HEK293 (cell line): ENCODE measurements at regions not wholly inside any gene's neighbourhood (a gene's known extent, or its start where the extent isn't known, plus 50 kb on each side); places are given as distances from the start of the nearest gene placed in this dataset.
A peak's percentile ranks its signal among the peaks of the same experiment; 100 is the strongest.

ENCODE experiments used
- CTCF ChIA-PET: fragments of 350-600 bp; formaldehyde crosslinking; extraction: SDS; loops from one replicate; lab custom pipeline; 2021; ENCODE audit warnings: antibody characterized with exemption; lab: Yijun Ruan, JAX
- POLR2A ChIA-PET: fragments of 300-600 bp; formaldehyde crosslinking; extraction: SDS; loops from one replicate; lab custom pipeline; 2020; ENCODE audit warnings: antibody characterized with exemption, inconsistent platforms; lab: Yijun Ruan, JAX
- H3K27ac ChIP-seq: fragments of 200-500 bp; sonication (Bioruptor generic); 2 replicates; pipeline ENCODE4 v1.5.1; 2014; ENCODE audit warnings: low read depth, low read length, control low read depth, inconsistent platforms; ENCODE audit errors: extremely low read depth
- H3K36me3 ChIP-seq, 2 experiments: fragments of 200-500 bp in 1 of 2; sonication (Bioruptor generic) in 1 of 2; 1 replicate in 1 of 2; 2 replicates in 1 of 2; pipeline ENCODE4 v1.5.1; 2014 to 2017; ENCODE audit warnings: inconsistent platforms in 2 of 2, low read length in 2 of 2; ENCODE audit not compliant: control insufficient read depth in 2 of 2, insufficient read depth in 1 of 2
- H3K4me1 ChIP-seq: fragments of 200-500 bp; sonication (Bioruptor generic); 2 replicates; pipeline ENCODE4 v1.5.1; 2014; ENCODE audit warnings: mild to moderate bottlenecking, low read length, inconsistent platforms; ENCODE audit not compliant: control insufficient read depth, insufficient read depth
- H3K4me3 ChIP-seq: 2 replicates; pipeline ENCODE4 v1.5.1; 2011; ENCODE audit warnings: low read depth, mild to moderate bottlenecking, control low read depth, low read length, moderate library complexity
- H3K9me3 ChIP-seq: fragments of 200-500 bp; sonication (Bioruptor generic); 2 replicates; pipeline ENCODE4 v1.5.1; 2014; ENCODE audit warnings: low read depth, low read length, inconsistent platforms; ENCODE audit not compliant: control insufficient read depth, insufficient read depth
- GLI2 ChIP-seq: fragments of 450-650 bp; formaldehyde crosslinking; IDR thresholded peaks from 2 replicates; pipeline ENCODE4; 2017; ENCODE audit warnings: missing biosample characterization, missing genetic modification characterization, low read depth, borderline replicate concordance
- GLIS1 ChIP-seq: fragments of 450-650 bp; formaldehyde crosslinking; IDR thresholded peaks from 2 replicates; pipeline ENCODE4 v1.5.1; 2016; ENCODE audit warnings: missing biosample characterization, missing genetic modification characterization
- OSR2 ChIP-seq: fragments of 450-650 bp; formaldehyde crosslinking; IDR thresholded peaks from 2 replicates; pipeline ENCODE4 v1.5.1; 2016; ENCODE audit warnings: missing biosample characterization, missing genetic modification characterization
- OVOL3 ChIP-seq: fragments of 450-650 bp; formaldehyde crosslinking; IDR thresholded peaks from 2 replicates; pipeline ENCODE4 v1.5.1; 2016; ENCODE audit warnings: missing biosample characterization, missing genetic modification characterization
- RBAK ChIP-seq: fragments of 450-650 bp; formaldehyde crosslinking; IDR thresholded peaks from 2 replicates; pipeline ENCODE4 v1.5.1; 2016; ENCODE audit warnings: missing biosample characterization, missing genetic modification characterization
- SALL2 ChIP-seq: fragments of 450-650 bp; formaldehyde crosslinking; IDR thresholded peaks from 2 replicates; pipeline ENCODE4 v1.5.0; 2017; ENCODE audit warnings: missing biosample characterization, mild to moderate bottlenecking, missing genetic modification characterization, borderline replicate concordance
- SETDB1 ChIP-seq: IDR thresholded peaks from one replicate; pipeline ENCODE4 v1.6.1; 2017; ENCODE audit warnings: mild to moderate bottlenecking, low read length, moderate library complexity, mixed read lengths; ENCODE audit not compliant: insufficient read length
- TRIM28 ChIP-seq: IDR thresholded peaks from 2 replicates; pipeline ENCODE4 v1.6.1; 2011; ENCODE audit warnings: low read length, control low read depth, borderline replicate concordance
- ZBTB17 ChIP-seq: fragments of 450-650 bp; formaldehyde crosslinking; IDR thresholded peaks from 2 replicates; pipeline ENCODE4 v1.5.1; 2016; ENCODE audit warnings: missing biosample characterization, missing genetic modification characterization
- ZBTB44 ChIP-seq: fragments of 450-650 bp; IDR thresholded peaks from 2 replicates; pipeline ENCODE4 v1.5.1; 2018; ENCODE audit warnings: missing biosample characterization, mild to moderate bottlenecking, missing genetic modification characterization
- ZFHX2 ChIP-seq: fragments of 450-650 bp; formaldehyde crosslinking; conservative IDR thresholded peaks from 2 replicates; pipeline ENCODE4 v1.5.1; 2016; ENCODE audit warnings: missing biosample characterization, missing genetic modification characterization
- ZIC2 ChIP-seq: fragments of 450-650 bp; formaldehyde crosslinking; IDR thresholded peaks from 2 replicates; pipeline ENCODE4 v1.5.1; 2016; ENCODE audit warnings: missing biosample characterization, missing genetic modification characterization
- ZNF114 ChIP-seq: fragments of 450-650 bp; formaldehyde crosslinking; IDR thresholded peaks from 2 replicates; pipeline ENCODE4 v1.5.0; 2017; ENCODE audit warnings: missing biosample characterization, missing genetic modification characterization
- ZNF146 ChIP-seq: fragments of 450-650 bp; formaldehyde crosslinking; IDR thresholded peaks from 2 replicates; pipeline ENCODE4 v1.5.1; 2016; ENCODE audit warnings: missing biosample characterization, missing genetic modification characterization
- ZNF184 ChIP-seq: fragments of 450-650 bp; IDR thresholded peaks from 2 replicates; pipeline ENCODE4 v1.5.1; 2018; ENCODE audit warnings: missing biosample characterization, mild to moderate bottlenecking, missing genetic modification characterization
- ZNF24 ChIP-seq: fragments of 450-650 bp; formaldehyde crosslinking; IDR thresholded peaks from 2 replicates; pipeline ENCODE4 v1.5.1; 2016; ENCODE audit warnings: missing biosample characterization, missing genetic modification characterization
- ZNF248 ChIP-seq: fragments of 450-650 bp; formaldehyde crosslinking; IDR thresholded peaks from 2 replicates; pipeline ENCODE4 v1.5.1; 2017; ENCODE audit warnings: missing biosample characterization, missing genetic modification characterization
- ZNF394 ChIP-seq: fragments of 450-650 bp; formaldehyde crosslinking; IDR thresholded peaks from 2 replicates; pipeline ENCODE4 v1.5.1; 2016; ENCODE audit warnings: missing biosample characterization, missing genetic modification characterization, mild to moderate bottlenecking, moderate library complexity, borderline replicate concordance
- ZNF416 ChIP-seq: fragments of 450-650 bp; formaldehyde crosslinking; IDR thresholded peaks from 2 replicates; pipeline ENCODE4 v1.5.1; 2016; ENCODE audit warnings: missing biosample characterization, missing genetic modification characterization
- ZNF596 ChIP-seq: fragments of 450-650 bp; IDR thresholded peaks from 2 replicates; pipeline ENCODE4 v1.5.0; 2018; ENCODE audit warnings: missing biosample characterization, mild to moderate bottlenecking, missing genetic modification characterization, moderate library complexity
- ZNF658 ChIP-seq: fragments of 450-650 bp; formaldehyde crosslinking; IDR thresholded peaks from 2 replicates; pipeline ENCODE4; 2016; ENCODE audit warnings: missing biosample characterization, missing genetic modification characterization
- ZNF664 ChIP-seq: fragments of 450-650 bp; formaldehyde crosslinking; IDR thresholded peaks from 2 replicates; pipeline ENCODE4 v1.5.1; 2016; ENCODE audit warnings: missing biosample characterization, missing genetic modification characterization
- ZNF701 ChIP-seq: fragments of 450-650 bp; formaldehyde crosslinking; IDR thresholded peaks from 2 replicates; pipeline ENCODE4 v1.5.1; 2016; ENCODE audit warnings: missing biosample characterization, missing genetic modification characterization
- TF ChIP-seq, protein P1 (sequence below): fragments of 450-650 bp; formaldehyde crosslinking; IDR thresholded peaks from 2 replicates; pipeline ENCODE4 v1.5.1; 2017; ENCODE audit warnings: missing biosample characterization, mild to moderate bottlenecking, missing genetic modification characterization, moderate library complexity
- TF ChIP-seq, protein P2 (sequence below): fragments of 450-650 bp; formaldehyde crosslinking; IDR thresholded peaks from 2 replicates; pipeline ENCODE4 v1.5.1; 2016; ENCODE audit warnings: missing biosample characterization, missing genetic modification characterization
- TF ChIP-seq, protein P3 (sequence below): fragments of 450-650 bp; formaldehyde crosslinking; optimal IDR thresholded peaks from 2 replicates; pipeline ENCODE3; 2016; ENCODE audit warnings: missing biosample characterization, mild to moderate bottlenecking, missing genetic modification characterization

DNA sequence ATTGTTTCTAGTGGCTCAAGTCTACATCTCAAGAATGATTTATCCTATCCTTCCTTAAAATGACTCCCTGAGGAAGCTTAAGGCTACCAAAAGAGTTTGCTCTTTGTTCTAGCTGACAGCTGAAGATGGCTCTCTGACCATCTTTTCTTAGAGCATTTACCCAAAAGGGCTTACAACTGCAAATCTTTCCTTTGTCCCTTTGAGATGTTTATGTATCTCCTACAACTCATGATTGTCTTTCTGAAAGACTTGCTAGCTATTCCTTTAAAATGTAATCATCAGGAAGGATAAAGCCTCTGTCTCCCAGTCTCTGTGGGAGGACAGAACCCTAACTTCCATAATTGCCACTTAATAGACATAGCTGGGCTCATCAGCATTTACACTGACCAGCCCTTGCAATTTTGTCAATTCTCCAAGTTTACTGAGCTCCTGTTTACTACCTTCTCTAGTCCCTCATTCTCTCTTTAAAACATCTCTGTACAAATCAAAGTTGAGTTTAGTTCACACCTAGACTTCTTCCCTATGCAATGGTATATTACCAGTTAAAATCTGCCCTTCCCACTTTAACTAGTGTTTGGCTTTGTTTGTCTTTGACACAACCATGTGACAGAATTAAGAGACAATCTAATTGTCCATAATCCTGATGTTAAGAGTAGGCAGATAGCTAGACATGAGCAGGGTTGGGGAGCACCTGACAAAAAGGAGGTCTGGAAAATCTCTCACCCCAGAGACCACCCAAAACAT lies 188.2 kb downstream of the PTH2R start:
- no peaks in the 10 kb centered on the region for H3K9me3 ChIP-seq
- no peaks in the 10 kb centered on the region for H3K36me3 ChIP-seq
- no peak overlapping the region for H3K4me3 ChIP-seq
- no peak overlapping the region for H3K27ac ChIP-seq
- ChIA-PET POLR2A (no interaction called here), CTCF (interaction anchor here (0.6 kb wide), 1 partner anchor 1624 kb away, joined by 3 read pairs; no protein-coding TSS in a partner anchor)
- TF ChIP-seq, protein P1, sequence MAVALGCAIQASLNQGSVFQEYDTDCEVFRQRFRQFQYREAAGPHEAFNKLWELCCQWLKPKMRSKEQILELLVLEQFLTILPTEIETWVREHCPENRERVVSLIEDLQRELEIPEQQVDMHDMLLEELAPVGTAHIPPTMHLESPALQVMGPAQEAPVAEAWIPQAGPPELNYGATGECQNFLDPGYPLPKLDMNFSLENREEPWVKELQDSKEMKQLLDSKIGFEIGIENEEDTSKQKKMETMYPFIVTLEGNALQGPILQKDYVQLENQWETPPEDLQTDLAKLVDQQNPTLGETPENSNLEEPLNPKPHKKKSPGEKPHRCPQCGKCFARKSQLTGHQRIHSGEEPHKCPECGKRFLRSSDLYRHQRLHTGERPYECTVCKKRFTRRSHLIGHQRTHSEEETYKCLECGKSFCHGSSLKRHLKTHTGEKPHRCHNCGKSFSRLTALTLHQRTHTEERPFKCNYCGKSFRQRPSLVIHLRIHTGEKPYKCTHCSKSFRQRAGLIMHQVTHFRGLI (tag by site-specific recombination), result no peak
- no peak for TF ChIP-seq GLIS1 (tag by site-specific recombination)
- no peak for TF ChIP-seq ZBTB44 (tag by site-specific recombination)
- TF ChIP-seq ZFHX2 (tag by site-specific recombination), result no peak
- TF ChIP-seq ZIC2 (tag by site-specific recombination), result no peak
- no peak for TF ChIP-seq ZNF184
- no peak for TF ChIP-seq ZNF416
- no peak for TF ChIP-seq ZBTB17 (tag by site-specific recombination)
- no peak for TF ChIP-seq RBAK (tag by site-specific recombination)
- TF ChIP-seq ZNF394, result no peak
- TF ChIP-seq ZNF658 (tag by site-specific recombination), result no peak
- no peak for TF ChIP-seq ZNF24
- TF ChIP-seq ZNF248 (tag by site-specific recombination), result no peak
- no peak for TF ChIP-seq GLI2
- TF ChIP-seq ZNF596 (tag by site-specific recombination), result no peak
- TF ChIP-seq ZNF146, result no peak
- TF ChIP-seq ZNF664, result no peak
- TF ChIP-seq SALL2 (tag by site-specific recombination), result no peak
- no peak for TF ChIP-seq ZNF701 (tag by site-specific recombination)
- TF ChIP-seq OVOL3 (tag by site-specific recombination), result no peak
- no peaks in the 10 kb centered on the region for H3K4me1 ChIP-seq

DNA sequence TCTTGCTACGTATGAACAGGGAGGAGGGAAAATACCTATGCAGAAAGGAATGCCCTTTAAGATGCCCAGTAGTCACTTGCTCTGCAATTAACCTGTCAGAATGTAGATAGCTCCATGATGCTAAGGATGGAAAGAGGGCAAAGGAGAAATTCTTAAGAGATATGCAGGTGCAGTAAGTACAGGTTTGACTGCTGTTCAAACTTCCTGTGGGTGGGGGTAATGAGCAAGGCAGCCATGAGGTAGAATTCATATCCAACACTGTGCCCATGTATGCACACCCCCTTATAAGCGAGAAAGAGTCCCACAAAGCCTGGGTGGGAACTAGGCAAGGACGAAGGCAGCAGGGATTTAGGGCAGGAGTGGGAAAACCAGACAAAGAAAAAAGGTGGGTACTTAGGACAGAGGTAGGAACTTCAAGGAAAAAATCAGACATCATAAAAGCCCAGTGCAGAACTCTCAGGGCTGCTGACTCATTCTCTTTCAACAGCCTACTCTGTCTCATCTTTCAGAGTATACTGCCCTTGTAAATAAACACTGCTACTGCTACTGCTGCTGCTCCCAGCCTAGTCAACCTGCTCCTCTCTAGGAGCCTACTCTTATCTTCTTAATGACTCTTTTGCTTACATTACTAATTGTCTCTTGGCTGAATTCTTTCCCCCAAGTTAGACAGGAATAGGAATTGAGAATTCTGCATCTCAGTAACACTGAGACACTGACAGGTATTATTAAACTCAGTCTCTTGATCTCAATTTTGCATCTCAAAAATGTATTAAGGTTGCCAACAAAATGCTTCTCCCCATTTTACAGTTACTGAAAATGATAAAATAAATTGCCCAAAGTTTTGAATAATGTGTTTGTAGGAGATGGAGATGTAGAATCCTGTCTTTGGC lies 189.0 kb downstream of the PTH2R start:
- no peak overlapping the region for H3K4me3 ChIP-seq
- H3K9me3 ChIP-seq, result no peaks in the 10 kb centered on the region
- H3K36me3 ChIP-seq, result no peaks in the 10 kb centered on the region
- H3K4me1 ChIP-seq, result no peaks in the 10 kb centered on the region
- POLR2A ChIA-PET, result no interaction called here
- no peak overlapping the region for H3K27ac ChIP-seq
- CTCF ChIA-PET, result no interaction called here
- TF ChIP-seq OSR2 (tag by site-specific recombination), result 0 out of 2 replicates have a peak, but pooled peaks have one; percentile 24
- TF ChIP-seq ZNF114 (tag by site-specific recombination), result no peak
- TF ChIP-seq, protein P2, sequence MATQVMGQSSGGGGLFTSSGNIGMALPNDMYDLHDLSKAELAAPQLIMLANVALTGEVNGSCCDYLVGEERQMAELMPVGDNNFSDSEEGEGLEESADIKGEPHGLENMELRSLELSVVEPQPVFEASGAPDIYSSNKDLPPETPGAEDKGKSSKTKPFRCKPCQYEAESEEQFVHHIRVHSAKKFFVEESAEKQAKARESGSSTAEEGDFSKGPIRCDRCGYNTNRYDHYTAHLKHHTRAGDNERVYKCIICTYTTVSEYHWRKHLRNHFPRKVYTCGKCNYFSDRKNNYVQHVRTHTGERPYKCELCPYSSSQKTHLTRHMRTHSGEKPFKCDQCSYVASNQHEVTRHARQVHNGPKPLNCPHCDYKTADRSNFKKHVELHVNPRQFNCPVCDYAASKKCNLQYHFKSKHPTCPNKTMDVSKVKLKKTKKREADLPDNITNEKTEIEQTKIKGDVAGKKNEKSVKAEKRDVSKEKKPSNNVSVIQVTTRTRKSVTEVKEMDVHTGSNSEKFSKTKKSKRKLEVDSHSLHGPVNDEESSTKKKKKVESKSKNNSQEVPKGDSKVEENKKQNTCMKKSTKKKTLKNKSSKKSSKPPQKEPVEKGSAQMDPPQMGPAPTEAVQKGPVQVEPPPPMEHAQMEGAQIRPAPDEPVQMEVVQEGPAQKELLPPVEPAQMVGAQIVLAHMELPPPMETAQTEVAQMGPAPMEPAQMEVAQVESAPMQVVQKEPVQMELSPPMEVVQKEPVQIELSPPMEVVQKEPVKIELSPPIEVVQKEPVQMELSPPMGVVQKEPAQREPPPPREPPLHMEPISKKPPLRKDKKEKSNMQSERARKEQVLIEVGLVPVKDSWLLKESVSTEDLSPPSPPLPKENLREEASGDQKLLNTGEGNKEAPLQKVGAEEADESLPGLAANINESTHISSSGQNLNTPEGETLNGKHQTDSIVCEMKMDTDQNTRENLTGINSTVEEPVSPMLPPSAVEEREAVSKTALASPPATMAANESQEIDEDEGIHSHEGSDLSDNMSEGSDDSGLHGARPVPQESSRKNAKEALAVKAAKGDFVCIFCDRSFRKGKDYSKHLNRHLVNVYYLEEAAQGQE (tag by site-specific recombination), result no peak
- TF ChIP-seq SETDB1, result peak; percentile 93
- peak; percentile 98 for TF ChIP-seq TRIM28
- TF ChIP-seq ZNF24, result no peak
- TF ChIP-seq, protein P3, sequence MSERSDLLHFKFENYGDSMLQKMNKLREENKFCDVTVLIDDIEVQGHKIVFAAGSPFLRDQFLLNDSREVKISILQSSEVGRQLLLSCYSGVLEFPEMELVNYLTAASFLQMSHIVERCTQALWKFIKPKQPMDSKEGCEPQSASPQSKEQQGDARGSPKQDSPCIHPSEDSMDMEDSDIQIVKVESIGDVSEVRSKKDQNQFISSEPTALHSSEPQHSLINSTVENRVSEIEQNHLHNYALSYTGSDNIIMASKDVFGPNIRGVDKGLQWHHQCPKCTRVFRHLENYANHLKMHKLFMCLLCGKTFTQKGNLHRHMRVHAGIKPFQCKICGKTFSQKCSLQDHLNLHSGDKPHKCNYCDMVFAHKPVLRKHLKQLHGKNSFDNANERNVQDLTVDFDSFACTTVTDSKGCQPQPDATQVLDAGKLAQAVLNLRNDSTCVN (tag by site-specific recombination), result no peak
